GM13977 (cell line): ENCODE measurements at regions not wholly inside any gene's neighbourhood (a gene's known extent, or its start where the extent isn't known, plus 50 kb on each side); places are given as distances from the start of the nearest gene placed in this dataset.

Experiments used
- DNase-seq: peaks from one replicate; pipeline ENCODE4 v3.0.0; 2012; ENCODE audit warnings: low spot score
- CTCF ChIP-seq: IDR thresholded peaks from 2 replicates; pipeline ENCODE4 v1.5.1; 2012; ENCODE audit warnings: mild to moderate bottlenecking, control low read depth; ENCODE audit not compliant: insufficient read depth; ENCODE audit errors: extremely low read depth, missing control alignments
- in situ Hi-C: fragments of 300-500 bp; cut with MboI; formaldehyde crosslinking; loops from one replicate; pipeline ENCODE4 v1.12.0; 2022; ENCODE audit warnings: low sequenced_read_pairs, low pct_unique_long_range_greater_than_20kb, mixed read lengths, inconsistent platforms; ENCODE audit not compliant: unreplicated experiment

- in situ Hi-C loops, result no loop called here
- TF ChIP-seq CTCF, result no peak
- DNase-seq, result no peak
Observed at GRCh38 chr3:76972624-76973296, 67.1 kb upstream of the ROBO2 start.

GRCh38 chr3:76976996-76977395 is 62.9 kb upstream of the ROBO2 start:
- in situ Hi-C loops, result no loop called here
- no peak for DNase-seq
- no peak for TF ChIP-seq CTCF

- no peak for DNase-seq
- in situ Hi-C loops, result no loop called here
- TF ChIP-seq CTCF, result no peak
Observed at GRCh38 chr3:76985645-76986044, 54.3 kb upstream of the ROBO2 start.

GRCh38 chr3:76986876-76987474 is 52.9 kb upstream of the ROBO2 start:
- in situ Hi-C loops, result no loop called here
- no peak for TF ChIP-seq CTCF
- no peak for DNase-seq
